Astrocyte (in vitro differentiated cells and primary cell): ENCODE measurements at regions not wholly inside any gene's neighbourhood (a gene's known extent, or its start where the extent isn't known, plus 50 kb on each side); places are given as distances from the start of the nearest gene placed in this dataset.

ENCODE experiments used
- DNase-seq: peaks from one replicate; pipeline ENCODE4 v3.0.0-alpha.2; 2010; ENCODE audit warnings: low read depth
- FAIRE-seq: peaks from 2 replicates; lab custom pipeline; 2011; peaks lifted over from hg19 to GRCh38; lab: Jason Lieb, UNC
- H2AFZ ChIP-seq: 2 replicates; pipeline ENCODE4 v1.6.0; 2012; ENCODE audit warnings: low read depth, low read length, inconsistent platforms
- H3K27ac ChIP-seq: 2 replicates; pipeline ENCODE4 v1.5.1; 2011; ENCODE audit warnings: low read depth, low read length, inconsistent platforms
- H3K27me3 ChIP-seq: 2 replicates; pipeline ENCODE4 v1.6.0; 2011; ENCODE audit warnings: low read length, inconsistent platforms; ENCODE audit not compliant: insufficient read depth
- H3K36me3 ChIP-seq: 2 replicates; pipeline ENCODE4 v1.5.1; 2011; ENCODE audit warnings: low read length, inconsistent platforms; ENCODE audit not compliant: insufficient read depth
- H3K4me1 ChIP-seq: 2 replicates; pipeline ENCODE4 v1.5.1; 2011; ENCODE audit warnings: low read length, inconsistent platforms; ENCODE audit not compliant: insufficient read depth
- H3K4me2 ChIP-seq: 2 replicates; pipeline ENCODE4 v1.6.0; 2012; ENCODE audit warnings: low read length, inconsistent platforms
- H3K4me3 ChIP-seq: 2 replicates; pipeline ENCODE4 v1.5.1; 2011; ENCODE audit warnings: low read depth, mild to moderate bottlenecking, low read length, inconsistent platforms; ENCODE audit not compliant: insufficient read depth
- H3K79me2 ChIP-seq: 2 replicates; pipeline ENCODE4 v1.6.0; 2012; ENCODE audit warnings: mild to moderate bottlenecking, low read length, inconsistent platforms; ENCODE audit not compliant: insufficient read depth
- H3K9ac ChIP-seq: 2 replicates; pipeline ENCODE4 v1.6.0; 2012; ENCODE audit warnings: mild to moderate bottlenecking, low read length, inconsistent platforms
- H3K9me3 ChIP-seq: 2 replicates; pipeline ENCODE4 v1.5.1; 2012; ENCODE audit warnings: low read depth, mild to moderate bottlenecking, low read length, inconsistent platforms; ENCODE audit not compliant: insufficient read depth
- H4K20me1 ChIP-seq: 2 replicates; pipeline ENCODE4 v1.6.0; 2012; ENCODE audit warnings: low read length, inconsistent platforms; ENCODE audit not compliant: insufficient read depth
- H3K27ac Mint-ChIP-seq: one replicate; pipeline ENCODE4 v1.8.0; 2021; ENCODE audit warnings: mild to moderate bottlenecking, mixed read lengths; ENCODE audit not compliant: unreplicated experiment
- H3K27me3 Mint-ChIP-seq: one replicate; pipeline ENCODE4 v1.8.0; 2021; ENCODE audit warnings: low read depth, mixed read lengths; ENCODE audit not compliant: unreplicated experiment
- H3K36me3 Mint-ChIP-seq: one replicate; pipeline ENCODE4 v1.8.0; 2021; ENCODE audit warnings: low read depth, mixed read lengths; ENCODE audit not compliant: unreplicated experiment
- H3K4me1 Mint-ChIP-seq: one replicate; pipeline ENCODE4 v1.8.0; 2021; ENCODE audit warnings: low read depth, mixed read lengths; ENCODE audit not compliant: unreplicated experiment
- H3K4me3 Mint-ChIP-seq: one replicate; pipeline ENCODE4 v1.8.0; 2021; ENCODE audit warnings: mild to moderate bottlenecking, moderate library complexity, mixed read lengths; ENCODE audit not compliant: unreplicated experiment
- H3K9me3 Mint-ChIP-seq: one replicate; pipeline ENCODE4 v1.8.0; 2021; ENCODE audit warnings: mild to moderate bottlenecking, mixed read lengths; ENCODE audit not compliant: unreplicated experiment
- CTCF ChIP-seq: IDR thresholded peaks from 2 replicates; pipeline ENCODE4 v1.5.1; 2011; ENCODE audit warnings: low read depth, mild to moderate bottlenecking, inconsistent platforms, low read length, moderate library complexity; ENCODE audit not compliant: insufficient read depth
- EZH2 ChIP-seq: IDR thresholded peaks from 2 replicates; pipeline ENCODE4 v1.6.1; 2012; ENCODE audit warnings: mild to moderate bottlenecking, low read length, inconsistent platforms; ENCODE audit not compliant: insufficient read depth

GRCh38 chr12:108029051-108029835 is 99.8 kb upstream of the WSCD2 start:
- no peaks in the 10 kb centered on the region for H3K4me1 ChIP-seq
- TF ChIP-seq EZH2 (no peak), CTCF (no peak)
- Mint-ChIP-seq H3K27ac (no peak overlapping the region), H3K36me3 (no peaks in the 10 kb centered on the region), H3K4me1 (peaks cover under 1% of the 10 kb centered on the region), H3K4me3 (no peak overlapping the region), H3K27me3 (peaks cover 22% of the 10 kb centered on the region), H3K9me3 (no peaks in the 10 kb centered on the region)
- no peaks in the 10 kb centered on the region for H3K79me2 ChIP-seq
- H3K9me3 ChIP-seq: peaks cover 5% of the 10 kb centered on the region
- no peak overlapping the region for H3K4me2 ChIP-seq
- H3K36me3 ChIP-seq: no peaks in the 10 kb centered on the region
- DNase-seq (no peak), FAIRE-seq (no peak)
- H4K20me1 ChIP-seq: no peaks in the 10 kb centered on the region
- H3K9ac ChIP-seq: no peak overlapping the region
- H2AFZ ChIP-seq: no peak overlapping the region
- no peak overlapping the region for H3K27ac ChIP-seq
- no peaks in the 10 kb centered on the region for H3K27me3 ChIP-seq
- H3K4me3 ChIP-seq: no peak overlapping the region

DNA sequence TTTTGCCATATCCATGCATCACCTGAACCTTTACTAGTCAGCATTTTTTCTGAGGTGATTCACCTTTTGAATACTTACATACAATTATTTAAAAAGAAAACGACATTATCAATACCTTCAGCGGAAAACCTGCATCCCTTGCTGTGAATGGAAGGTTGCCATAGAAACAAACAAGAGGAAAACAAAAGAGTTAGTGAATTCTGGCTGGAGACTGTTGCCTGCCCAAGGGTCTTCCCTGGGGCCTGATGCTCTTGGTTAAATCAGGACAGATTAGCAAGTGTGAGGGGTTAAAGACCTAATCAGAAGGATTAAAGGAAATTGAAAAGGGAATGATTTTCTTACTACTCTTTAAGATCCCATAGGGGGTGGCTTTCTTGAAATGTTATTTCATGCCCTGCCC is 96.0 kb upstream of the WSCD2 start:
- Histone ChIP-seq H3K79me2 (no peaks in the 10 kb centered on the region), H3K27ac (no peak overlapping the region), H4K20me1 (no peaks in the 10 kb centered on the region), H2AFZ (no peak overlapping the region), H3K36me3 (no peaks in the 10 kb centered on the region), H3K4me2 (no peak overlapping the region), H3K9ac (no peak overlapping the region), H3K4me1 (no peaks in the 10 kb centered on the region), H3K4me3 (no peak overlapping the region), H3K9me3 (peaks cover 9% of the 10 kb centered on the region), H3K27me3 (no peaks in the 10 kb centered on the region)
- no peaks in the 10 kb centered on the region for H3K4me1 Mint-ChIP-seq
- H3K36me3 Mint-ChIP-seq: no peaks in the 10 kb centered on the region
- H3K4me3 Mint-ChIP-seq: no peak overlapping the region
- peaks cover 9% of the 10 kb centered on the region for H3K9me3 Mint-ChIP-seq
- no peak for FAIRE-seq
- no peak for DNase-seq
- no peak overlapping the region for H3K27ac Mint-ChIP-seq
- TF ChIP-seq EZH2 (no peak), CTCF (no peak)
- H3K27me3 Mint-ChIP-seq: peaks cover 33% of the 10 kb centered on the region

- no peaks in the 10 kb centered on the region for H3K4me1 ChIP-seq
- no peaks in the 10 kb centered on the region for H3K79me2 ChIP-seq
- Mint-ChIP-seq H3K27me3 (peaks cover 33% of the 10 kb centered on the region), H3K4me3 (no peak overlapping the region), H3K4me1 (no peaks in the 10 kb centered on the region), H3K27ac (no peak overlapping the region), H3K36me3 (no peaks in the 10 kb centered on the region), H3K9me3 (peaks cover 9% of the 10 kb centered on the region)
- no peak for DNase-seq
- H3K4me3 ChIP-seq: no peak overlapping the region
- no peak overlapping the region for H2AFZ ChIP-seq
- no peak overlapping the region for H3K27ac ChIP-seq
- H3K4me2 ChIP-seq: no peak overlapping the region
- no peaks in the 10 kb centered on the region for H3K27me3 ChIP-seq
- H3K9ac ChIP-seq: no peak overlapping the region
- TF ChIP-seq CTCF (no peak), EZH2 (no peak)
- H3K36me3 ChIP-seq: no peaks in the 10 kb centered on the region
- FAIRE-seq: no peak
- no peaks in the 10 kb centered on the region for H4K20me1 ChIP-seq
- H3K9me3 ChIP-seq: peaks cover 9% of the 10 kb centered on the region
Measured at GRCh38 chr12:108035372-108035771, 93.7 kb upstream of the WSCD2 start.
